Testis (tissue), 2 donors: ENCODE measurements at regions not wholly inside any gene's neighbourhood (a gene's known extent, or its start where the extent isn't known, plus 50 kb on each side); places are given as distances from the start of the nearest gene placed in this dataset.
A peak's percentile ranks its signal among the peaks of the same experiment; 100 is the strongest.

ENCODE experiments used
- DNase-seq: peaks from one replicate; pipeline ENCODE4 v3.0.0-alpha.2; 2019
- H3K27ac ChIP-seq, 2 donors: fragments of 200-600 bp; sonication (generic); one replicate each; pipeline ENCODE4 v1.5.1; 2019
- H3K27me3 ChIP-seq: fragments of 200-600 bp; sonication (generic); one replicate; pipeline ENCODE4 v1.5.1; 2019
- H3K36me3 ChIP-seq: fragments of 200-600 bp; sonication (generic); one replicate; pipeline ENCODE4 v1.5.1; 2017; ENCODE audit warnings: low read depth; ENCODE audit errors: missing control alignments
- H3K4me1 ChIP-seq: fragments of 200-600 bp; sonication (generic); one replicate; pipeline ENCODE4 v1.5.1; 2019
- H3K4me3 ChIP-seq, 2 donors: fragments of 200-600 bp; sonication (generic); one replicate each; pipeline ENCODE4 v1.5.1; 2017 to 2019
- H3K9me3 ChIP-seq: fragments of 200-600 bp; sonication (generic); one replicate; pipeline ENCODE4 v1.5.1; 2017
- CTCF ChIP-seq, 3 experiments: fragments of 450-650 bp in 2 of 3; fragments of 200-600 bp in 1 of 3; sonication (generic) in 1 of 3; IDR thresholded peaks; one replicate each; pipeline ENCODE4 v1.5.1; 2016 to 2019; ENCODE audit warnings: antibody characterized with exemption in 3 of 3, mild to moderate bottlenecking in 2 of 3, moderate library complexity in 1 of 3
- POLR2A ChIP-seq: fragments of 450-650 bp; IDR thresholded peaks from one replicate; pipeline ENCODE4 v1.6.1; 2017; ENCODE audit warnings: antibody characterized with exemption, mild to moderate bottlenecking, moderate library complexity
- WGBS, 2 donors: methylation state at CpG; one replicate each; pipeline ENCODE4 v1.1.5; 2018; 5-methylcytosine and 5-hydroxymethylcytosine counted together
- intact Hi-C: fragments of 100-400 bp; cut with DNase I; formaldehyde crosslinking; loops from one replicate; pipeline ENCODE4 v1.15.1; 2023; ENCODE audit warnings: low total_unique reads

GRCh38 chr4:159430896-159431295 is 328.0 kb downstream of the RAPGEF2 start:
- H3K36me3 ChIP-seq: no peaks in the 10 kb centered on the region
- 55 to 87% methylated on average over 5 of the region's 5 CpGs for WGBS, 2 donors
- no peak overlapping the region for H3K27ac ChIP-seq
- no peaks in the 10 kb centered on the region for H3K27me3 ChIP-seq
- DNase-seq: no peak
- no peaks in the 10 kb centered on the region for H3K9me3 ChIP-seq
- H3K4me1 ChIP-seq: no peaks in the 10 kb centered on the region
- TF ChIP-seq CTCF (IDR thresholded peaks at IDR 0.05) (no peak), POLR2A (no peak)
- intact Hi-C loops: no loop called here
- H3K4me3 ChIP-seq: peak overlapping the region; percentile 9 to 29

GRCh38 chr4:159432436-159432835 is 329.6 kb downstream of the RAPGEF2 start:
- Histone ChIP-seq H3K27me3 (no peaks in the 10 kb centered on the region), H3K27ac (no peak overlapping the region), H3K9me3 (no peaks in the 10 kb centered on the region), H3K36me3 (no peaks in the 10 kb centered on the region), H3K4me1 (no peaks in the 10 kb centered on the region), H3K4me3 (no peak overlapping the region)
- intact Hi-C loops: no loop called here
- DNase-seq: no peak
- TF ChIP-seq CTCF (IDR thresholded peaks at IDR 0.05) (no peak), POLR2A (no peak)
- 84 to 87% methylated on average over 3 of the region's 3 CpGs for WGBS, 2 donors

- DNase-seq: no peak
- Histone ChIP-seq H3K4me3 (no peak overlapping the region), H3K27me3 (no peaks in the 10 kb centered on the region), H3K27ac (no peak overlapping the region), H3K36me3 (no peaks in the 10 kb centered on the region), H3K9me3 (no peaks in the 10 kb centered on the region), H3K4me1 (no peaks in the 10 kb centered on the region)
- TF ChIP-seq CTCF (IDR thresholded peaks at IDR 0.05) (no peak), POLR2A (no peak)
- intact Hi-C loops: no loop called here
- 89 to 92% methylated on average over 3 of the region's 3 CpGs for WGBS, 2 donors
Observed at GRCh38 chr4:159433337-159433736, 330.5 kb downstream of the RAPGEF2 start.

GRCh38 chr4:159434114-159434870 is 331.4 kb downstream of the RAPGEF2 start:
- Histone ChIP-seq H3K27ac (no peak overlapping the region), H3K4me1 (no peaks in the 10 kb centered on the region), H3K9me3 (no peaks in the 10 kb centered on the region), H3K27me3 (no peaks in the 10 kb centered on the region), H3K4me3 (no peak overlapping the region), H3K36me3 (no peaks in the 10 kb centered on the region)
- WGBS, 2 donors: 74 to 80% methylated on average over 4 of the region's 4 CpGs
- no peak for DNase-seq
- TF ChIP-seq CTCF (IDR thresholded peaks at IDR 0.05): no peak
- TF ChIP-seq POLR2A: no peak
- intact Hi-C loops: no loop called here

GRCh38 chr4:159434871-159435241 is 332.0 kb downstream of the RAPGEF2 start:
- TF ChIP-seq POLR2A: no peak
- no peak for TF ChIP-seq CTCF (IDR thresholded peaks at IDR 0.05)
- 81 to 84% methylated on average over 8 of the region's 8 CpGs for WGBS, 2 donors

More at GRCh38 chr4:159434871-159435241, 332.0 kb downstream of the RAPGEF2 start:
- H3K27me3 ChIP-seq: no peaks in the 10 kb centered on the region
- no peaks in the 10 kb centered on the region for H3K4me1 ChIP-seq
- H3K4me3 ChIP-seq: no peak overlapping the region
- H3K27ac ChIP-seq: no peak overlapping the region
- intact Hi-C loops: no loop called here
- H3K9me3 ChIP-seq: no peaks in the 10 kb centered on the region
- no peak for DNase-seq
- H3K36me3 ChIP-seq: no peaks in the 10 kb centered on the region
